ENCODE measurements at regions not wholly inside any gene's neighbourhood (a gene's known extent, or its start where the extent isn't known, plus 50 kb on each side); places are given as distances from the start of the nearest gene placed in this dataset.

DNA sequence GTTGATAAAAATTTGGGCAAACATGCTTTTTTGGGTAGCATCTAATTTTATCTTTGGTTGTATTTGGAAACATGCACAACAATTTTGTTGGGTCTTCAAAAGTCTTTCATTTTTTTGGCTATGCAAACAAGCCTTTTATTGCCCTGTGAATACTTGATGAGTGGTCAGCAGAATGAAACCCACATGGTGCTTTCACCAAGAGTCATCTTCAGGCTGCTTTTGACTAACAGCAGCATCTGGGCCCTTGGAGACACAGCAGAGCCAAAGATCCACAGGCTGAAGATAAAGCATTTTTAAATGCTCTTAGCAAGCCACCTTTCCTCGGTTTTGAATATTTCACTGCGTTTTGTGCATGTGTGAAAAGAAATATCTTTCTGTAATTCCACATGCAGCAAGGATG, 154.9 kb downstream of the FGF9 start:
- Histone ChIP-seq H4K20me1 (ENCODE audit: insufficient read depth, low read length) (no peaks in the 10 kb centered on the region), H3K4me1 (ENCODE audit: control insufficient read depth, insufficient read depth, low read length) (peaks cover 2% of the 10 kb centered on the region; the same call in 1 of the 2 replicates), H2AFZ (replicated peaks; ENCODE audit: low read length, poor library complexity) (no peak overlapping the region), H3K14ac (replicated peaks; ENCODE audit: low read depth, low read length) (no peak overlapping the region), H2AK5ac (ENCODE audit: low read depth, low read length) (no peak overlapping the region), H4K5ac (ENCODE audit: low read depth, low read length) (no peak overlapping the region), H2BK120ac (ENCODE audit: low read depth, low read length) (no peak overlapping the region), H3K79me1 (ENCODE audit: low read depth in 1 of 2, low read length in 2 of 2) (no peaks in the 10 kb centered on the region), H2BK5ac (ENCODE audit: low read depth, low read length, poor library complexity, severe bottlenecking) (no peak overlapping the region), H3K23ac (ENCODE audit: low read depth, low read length) (no peak overlapping the region), H3K9me3 (ENCODE audit: control insufficient read depth, insufficient read depth, low read length) (no peaks in the 10 kb centered on the region), H3K4me2 (ENCODE audit: low read depth, low read length) (no peak overlapping the region), H2BK15ac (ENCODE audit: low read depth, low read length) (no peak overlapping the region), H3K9me1 (ENCODE audit: insufficient read depth, low read length) (no peaks in the 10 kb centered on the region), H3K4me3 (ENCODE audit: insufficient read depth, low read depth, low read length) (no peak overlapping the region), H3K36me3 (ENCODE audit: control insufficient read depth, insufficient read depth, low read length) (no peaks in the 10 kb centered on the region), H3K27me3 (ENCODE audit: control insufficient read depth, insufficient read depth, low read length) (no peaks in the 10 kb centered on the region), H2BK20ac (ENCODE audit: low read depth, low read length) (no peak overlapping the region), H3K56ac (ENCODE audit: extremely low read depth, insufficient read depth, low read length) (no peak overlapping the region), H4K8ac (ENCODE audit: low read depth in 2 of 2, low read length in 2 of 2) (no peak overlapping the region), H3K9ac (ENCODE audit: low read depth, low read length) (no peak overlapping the region), H2AK9ac (replicated peaks; ENCODE audit: low read depth, low read length, poor library complexity) (no peak overlapping the region), H3K18ac (ENCODE audit: low read depth, low read length) (no peak overlapping the region), H4K91ac (ENCODE audit: insufficient read depth, low read depth, low read length) (no peak overlapping the region), H3K4ac (ENCODE audit: low read depth, low read length) (no peak overlapping the region), H3K27ac (ENCODE audit: insufficient read depth, low read length) (no peak overlapping the region)
- CTCF ChIA-PET = no interaction called here
- WGBS, 2 experiments (ENCODE audit: extremely low coverage in 2 of 2, insufficient read length in 1 of 2) = no CpG with 5 or more reads among the region's 2 CpGs
- TF ChIP-seq MAZ (IDR thresholded peaks at IDR 0.05; ENCODE audit: borderline replicate concordance, low read depth, low read length) = no peak
- TF ChIP-seq, protein P1, sequence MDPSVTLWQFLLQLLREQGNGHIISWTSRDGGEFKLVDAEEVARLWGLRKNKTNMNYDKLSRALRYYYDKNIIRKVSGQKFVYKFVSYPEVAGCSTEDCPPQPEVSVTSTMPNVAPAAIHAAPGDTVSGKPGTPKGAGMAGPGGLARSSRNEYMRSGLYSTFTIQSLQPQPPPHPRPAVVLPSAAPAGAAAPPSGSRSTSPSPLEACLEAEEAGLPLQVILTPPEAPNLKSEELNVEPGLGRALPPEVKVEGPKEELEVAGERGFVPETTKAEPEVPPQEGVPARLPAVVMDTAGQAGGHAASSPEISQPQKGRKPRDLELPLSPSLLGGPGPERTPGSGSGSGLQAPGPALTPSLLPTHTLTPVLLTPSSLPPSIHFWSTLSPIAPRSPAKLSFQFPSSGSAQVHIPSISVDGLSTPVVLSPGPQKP (IDR thresholded peaks at IDR 0.05; ENCODE audit: borderline replicate concordance, low read depth, low read length) = no peak
- TF ChIP-seq BHLHE40 (IDR thresholded peaks at IDR 0.05; ENCODE audit: low read depth, low read length) = no peak
- TF ChIP-seq, protein P2, sequence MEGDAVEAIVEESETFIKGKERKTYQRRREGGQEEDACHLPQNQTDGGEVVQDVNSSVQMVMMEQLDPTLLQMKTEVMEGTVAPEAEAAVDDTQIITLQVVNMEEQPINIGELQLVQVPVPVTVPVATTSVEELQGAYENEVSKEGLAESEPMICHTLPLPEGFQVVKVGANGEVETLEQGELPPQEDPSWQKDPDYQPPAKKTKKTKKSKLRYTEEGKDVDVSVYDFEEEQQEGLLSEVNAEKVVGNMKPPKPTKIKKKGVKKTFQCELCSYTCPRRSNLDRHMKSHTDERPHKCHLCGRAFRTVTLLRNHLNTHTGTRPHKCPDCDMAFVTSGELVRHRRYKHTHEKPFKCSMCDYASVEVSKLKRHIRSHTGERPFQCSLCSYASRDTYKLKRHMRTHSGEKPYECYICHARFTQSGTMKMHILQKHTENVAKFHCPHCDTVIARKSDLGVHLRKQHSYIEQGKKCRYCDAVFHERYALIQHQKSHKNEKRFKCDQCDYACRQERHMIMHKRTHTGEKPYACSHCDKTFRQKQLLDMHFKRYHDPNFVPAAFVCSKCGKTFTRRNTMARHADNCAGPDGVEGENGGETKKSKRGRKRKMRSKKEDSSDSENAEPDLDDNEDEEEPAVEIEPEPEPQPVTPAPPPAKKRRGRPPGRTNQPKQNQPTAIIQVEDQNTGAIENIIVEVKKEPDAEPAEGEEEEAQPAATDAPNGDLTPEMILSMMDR (conservative IDR thresholded peaks at IDR 0.05; ENCODE audit: low read depth, low read length) = no peak
- no peak for TF ChIP-seq RAD21 (IDR thresholded peaks at IDR 0.05; ENCODE audit: low read length)
- no peak for TF ChIP-seq MXI1 (IDR thresholded peaks at IDR 0.05; ENCODE audit: borderline replicate concordance, low read depth, low read length)
- no peak for TF ChIP-seq NFE2L2 (IDR thresholded peaks at IDR 0.05; ENCODE audit: low read depth, low read length)
- TF ChIP-seq FOS (IDR thresholded peaks at IDR 0.05; ENCODE audit: low read depth, low read length) = no peak
- no peak for TF ChIP-seq CEBPB (IDR thresholded peaks at IDR 0.05; ENCODE audit: low read depth, low read length)
- TF ChIP-seq, protein P3, sequence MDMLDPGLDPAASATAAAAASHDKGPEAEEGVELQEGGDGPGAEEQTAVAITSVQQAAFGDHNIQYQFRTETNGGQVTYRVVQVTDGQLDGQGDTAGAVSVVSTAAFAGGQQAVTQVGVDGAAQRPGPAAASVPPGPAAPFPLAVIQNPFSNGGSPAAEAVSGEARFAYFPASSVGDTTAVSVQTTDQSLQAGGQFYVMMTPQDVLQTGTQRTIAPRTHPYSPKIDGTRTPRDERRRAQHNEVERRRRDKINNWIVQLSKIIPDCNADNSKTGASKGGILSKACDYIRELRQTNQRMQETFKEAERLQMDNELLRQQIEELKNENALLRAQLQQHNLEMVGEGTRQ (IDR thresholded peaks at IDR 0.05; ENCODE audit: low read depth, low read length) = no peak
- TF ChIP-seq RFX5 (IDR thresholded peaks at IDR 0.05; ENCODE audit: low read depth, low read length) = no peak
- no peak for TF ChIP-seq CHD1 (IDR thresholded peaks at IDR 0.05; ENCODE audit: low read depth, low read length)
- TF ChIP-seq SMC3 (IDR thresholded peaks at IDR 0.05; ENCODE audit: low read depth, low read length) = no peak
- TF ChIP-seq RCOR1 (IDR thresholded peaks at IDR 0.05; ENCODE audit: insufficient replicate concordance, low read length) = no peak
- no peak for TF ChIP-seq POLR2A (IDR thresholded peaks at IDR 0.05; ENCODE audit: low read depth, low read length)
- in situ Hi-C loops (cut with MboI; ENCODE audit: low sequenced_read_pairs) = no loop called here
- dilution Hi-C loops (cut with HindIII; ENCODE audit: low sequenced_read_pairs, unreplicated experiment) = no loop called here
- POLR2A ChIA-PET (ENCODE audit: unreplicated experiment) = no interaction called here
- peak; percentile 18 for DNase-seq
- intact Hi-C loops (cut with micrococcal nuclease) = loop anchor here (10.0 kb wide), 2 partner anchors 151 to 449 kb away; partner anchors contain the start of gene FGF9
- ATAC-seq (ENCODE audit: low read depth) = peak; percentile 44
- BruUV-seq (replicated peaks) = no TSS peak
